ENCODE measurements at regions not wholly inside any gene's neighbourhood (a gene's known extent, or its start where the extent isn't known, plus 50 kb on each side); places are given as distances from the start of the nearest gene placed in this dataset.
"Not testable (repeated sequence)": the region's sequence is repeated elsewhere in the genome, so short reads cannot be mapped to it uniquely, and the experiment has no call there.

DNA sequence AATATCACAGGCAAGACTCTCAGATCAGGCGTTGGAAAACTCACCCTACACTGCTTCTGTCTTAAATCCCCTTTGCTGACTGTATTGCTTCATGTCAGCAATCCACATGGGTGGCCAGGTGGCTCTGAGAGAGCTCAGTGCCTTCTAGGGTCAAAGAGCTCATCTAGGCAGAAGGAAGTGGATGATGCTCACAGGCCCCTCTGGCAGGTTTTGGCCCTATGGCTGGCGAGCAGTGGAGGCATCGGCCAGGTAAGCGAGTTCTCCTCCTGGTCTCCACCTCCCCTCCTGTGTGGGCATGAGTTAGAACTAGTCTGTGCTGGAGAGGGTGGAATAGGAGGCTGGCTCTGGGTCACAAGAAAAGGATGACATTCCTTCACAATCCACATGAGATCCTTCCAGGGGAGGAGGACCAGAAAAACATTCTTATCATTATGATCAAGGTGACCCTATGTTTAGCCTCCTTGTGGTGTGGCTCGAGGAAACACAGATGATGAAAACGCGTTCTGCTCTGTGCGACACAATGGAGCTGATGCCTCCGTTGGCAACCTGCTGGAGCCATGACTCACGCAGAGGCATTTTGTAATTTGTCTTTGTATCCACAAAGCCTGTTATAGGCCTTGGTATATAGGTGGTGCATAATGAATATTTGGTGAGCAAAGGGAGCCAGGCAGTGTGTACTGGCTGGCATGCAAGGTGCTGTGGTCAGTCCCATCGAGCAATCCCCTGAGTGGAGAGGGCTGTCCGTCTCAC is 264.6 kb upstream of the RAB4A start:
- no peak overlapping the region for H3K4me2 ChIP-seq (ENCODE audit: low read length)
- H3K27ac ChIP-seq: no peak overlapping the region
- H3K9ac ChIP-seq: no peak overlapping the region
- TF ChIP-seq, protein P1, sequence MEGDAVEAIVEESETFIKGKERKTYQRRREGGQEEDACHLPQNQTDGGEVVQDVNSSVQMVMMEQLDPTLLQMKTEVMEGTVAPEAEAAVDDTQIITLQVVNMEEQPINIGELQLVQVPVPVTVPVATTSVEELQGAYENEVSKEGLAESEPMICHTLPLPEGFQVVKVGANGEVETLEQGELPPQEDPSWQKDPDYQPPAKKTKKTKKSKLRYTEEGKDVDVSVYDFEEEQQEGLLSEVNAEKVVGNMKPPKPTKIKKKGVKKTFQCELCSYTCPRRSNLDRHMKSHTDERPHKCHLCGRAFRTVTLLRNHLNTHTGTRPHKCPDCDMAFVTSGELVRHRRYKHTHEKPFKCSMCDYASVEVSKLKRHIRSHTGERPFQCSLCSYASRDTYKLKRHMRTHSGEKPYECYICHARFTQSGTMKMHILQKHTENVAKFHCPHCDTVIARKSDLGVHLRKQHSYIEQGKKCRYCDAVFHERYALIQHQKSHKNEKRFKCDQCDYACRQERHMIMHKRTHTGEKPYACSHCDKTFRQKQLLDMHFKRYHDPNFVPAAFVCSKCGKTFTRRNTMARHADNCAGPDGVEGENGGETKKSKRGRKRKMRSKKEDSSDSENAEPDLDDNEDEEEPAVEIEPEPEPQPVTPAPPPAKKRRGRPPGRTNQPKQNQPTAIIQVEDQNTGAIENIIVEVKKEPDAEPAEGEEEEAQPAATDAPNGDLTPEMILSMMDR (IDR thresholded peaks at IDR 0.05): no peak
- H3K9me3 ChIP-seq (ENCODE audit: control insufficient read depth, low read length): no peaks in the 10 kb centered on the region
- no peaks in the 10 kb centered on the region for H3K79me2 ChIP-seq
- H3K4me1 ChIP-seq: no peaks in the 10 kb centered on the region
- H3K36me3 ChIP-seq (ENCODE audit: control insufficient read depth, insufficient read depth, low read length): no peaks in the 10 kb centered on the region
- H3K27me3 ChIP-seq (ENCODE audit: control insufficient read depth, insufficient read depth, low read length): no peaks in the 10 kb centered on the region
- H3K4me3 ChIP-seq (ENCODE audit: low read depth, low read length): no peak overlapping the region
- no peak overlapping the region for H2AFZ ChIP-seq

DNA sequence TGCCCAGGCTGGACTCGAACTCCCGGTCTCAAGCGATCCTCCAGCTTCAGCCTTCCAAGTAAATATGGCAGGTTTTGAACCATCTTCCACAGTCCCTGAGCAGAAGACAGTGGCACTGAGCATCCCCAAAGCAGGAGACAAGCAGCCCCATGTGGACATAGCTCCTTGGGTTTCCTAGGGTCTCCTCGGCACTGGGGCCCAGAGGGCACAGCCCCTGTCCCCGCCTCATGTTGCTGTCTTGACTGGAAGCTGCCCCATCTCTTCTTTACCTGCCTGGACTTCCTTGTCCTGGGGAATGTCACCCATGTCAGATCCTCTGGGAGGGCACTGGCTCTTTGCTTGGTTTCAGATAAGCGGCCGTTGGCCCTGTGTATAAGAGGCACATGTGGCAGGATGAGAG is 263.7 kb upstream of the RAB4A start:
- no peaks in the 10 kb centered on the region for H3K36me3 ChIP-seq (ENCODE audit: control insufficient read depth, insufficient read depth, low read length)
- H3K4me1 ChIP-seq: no peaks in the 10 kb centered on the region
- H3K9me3 ChIP-seq (ENCODE audit: control insufficient read depth, low read length): no peaks in the 10 kb centered on the region
- H3K79me2 ChIP-seq: no peaks in the 10 kb centered on the region
- no peak overlapping the region for H3K4me2 ChIP-seq (ENCODE audit: low read length)
- H3K27me3 ChIP-seq (ENCODE audit: control insufficient read depth, insufficient read depth, low read length): no peaks in the 10 kb centered on the region
- no peak overlapping the region for H3K9ac ChIP-seq
- no peak overlapping the region for H3K27ac ChIP-seq
- H2AFZ ChIP-seq: no peak overlapping the region
- no peak overlapping the region for H3K4me3 ChIP-seq (ENCODE audit: low read depth, low read length)
- TF ChIP-seq, protein P1 (IDR thresholded peaks at IDR 0.05): no peak

DNA sequence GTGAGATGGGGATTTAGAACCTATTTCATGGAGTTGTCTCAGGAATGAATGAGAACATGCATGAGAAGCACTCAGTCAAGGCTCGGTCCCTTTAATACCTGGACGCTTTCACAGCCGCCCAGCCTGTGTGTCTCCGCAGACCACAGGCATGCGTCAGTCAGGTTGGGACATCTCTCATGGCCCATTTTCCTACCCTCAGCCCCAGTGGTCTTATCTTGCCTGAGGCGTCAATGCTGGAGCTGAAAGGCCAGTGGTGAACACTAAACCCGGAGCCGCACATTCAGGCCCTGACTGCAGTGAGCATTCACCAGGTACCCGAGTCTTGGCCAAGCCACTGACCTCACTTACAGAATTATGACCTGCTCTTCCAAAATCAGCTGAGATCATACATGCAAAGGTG is 263.2 kb upstream of the RAB4A start:
- Histone ChIP-seq H3K36me3 (ENCODE audit: control insufficient read depth, insufficient read depth, low read length) (no peaks in the 10 kb centered on the region), H3K27ac (no peak overlapping the region), H3K9me3 (ENCODE audit: control insufficient read depth, low read length) (no peaks in the 10 kb centered on the region), H2AFZ (no peak overlapping the region), H3K27me3 (ENCODE audit: control insufficient read depth, insufficient read depth, low read length) (no peaks in the 10 kb centered on the region), H3K4me2 (ENCODE audit: low read length) (no peak overlapping the region), H3K4me3 (ENCODE audit: low read depth, low read length) (no peak overlapping the region), H3K4me1 (no peaks in the 10 kb centered on the region), H3K79me2 (no peaks in the 10 kb centered on the region), H3K9ac (no peak overlapping the region)
- TF ChIP-seq, protein P1 (IDR thresholded peaks at IDR 0.05): no peak

DNA sequence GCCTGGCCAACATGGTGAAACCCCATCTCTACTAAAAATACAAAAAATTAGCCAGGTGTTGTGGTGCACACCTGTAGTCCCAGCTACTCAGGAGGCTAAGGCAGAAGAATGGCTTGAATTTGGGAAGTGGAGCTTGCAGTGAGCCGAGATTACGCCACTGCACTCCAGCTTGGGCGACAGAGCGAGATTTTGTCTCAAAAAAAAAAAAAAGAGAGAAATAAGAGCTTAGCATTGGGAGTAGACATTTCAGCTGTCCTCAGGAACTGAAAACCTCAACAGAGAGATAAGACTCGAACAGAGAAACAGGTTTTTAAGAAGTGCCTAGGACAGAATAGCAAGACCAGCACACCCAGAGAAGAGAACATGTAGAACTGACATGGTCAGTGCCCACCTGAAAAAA is 262.6 kb upstream of the RAB4A start:
- H3K79me2 ChIP-seq; H3K4me1 ChIP-seq; H3K4me2 ChIP-seq (ENCODE audit: low read length); H3K27ac ChIP-seq; H3K9me3 ChIP-seq (ENCODE audit: control insufficient read depth, low read length); H3K36me3 ChIP-seq (ENCODE audit: control insufficient read depth, insufficient read depth, low read length); H3K4me3 ChIP-seq (ENCODE audit: low read depth, low read length); H3K9ac ChIP-seq; H2AFZ ChIP-seq; H3K27me3 ChIP-seq (ENCODE audit: control insufficient read depth, insufficient read depth, low read length): not testable (repeated sequence)

DNA sequence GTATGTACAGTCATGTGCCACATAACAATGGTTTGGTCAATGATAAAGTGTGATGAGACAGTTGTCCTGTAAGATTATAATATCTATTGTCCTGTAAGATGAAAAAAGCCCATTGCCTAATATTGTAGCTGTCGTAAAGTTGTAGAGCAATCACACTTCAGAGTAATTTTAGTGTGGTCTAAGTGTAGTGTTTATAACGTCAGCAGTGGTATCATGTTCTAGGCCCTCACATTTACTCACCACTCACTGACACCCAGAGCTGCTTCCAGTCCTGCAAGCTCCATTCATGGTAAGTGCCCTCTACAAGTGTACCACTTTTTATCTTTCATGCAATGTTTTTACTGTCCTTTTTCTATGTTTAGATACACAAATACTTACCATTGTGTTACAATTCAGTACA is 259.9 kb upstream of the RAB4A start:
- TF ChIP-seq, protein P1 (IDR thresholded peaks at IDR 0.05): no peak
- H3K36me3 ChIP-seq (ENCODE audit: control insufficient read depth, insufficient read depth, low read length): no peaks in the 10 kb centered on the region
- H3K27ac ChIP-seq: no peak overlapping the region
- H3K4me2 ChIP-seq (ENCODE audit: low read length): no peak overlapping the region
- no peak overlapping the region for H3K9ac ChIP-seq
- H2AFZ ChIP-seq: no peak overlapping the region
- H3K9me3 ChIP-seq (ENCODE audit: control insufficient read depth, low read length): no peaks in the 10 kb centered on the region
- H3K79me2 ChIP-seq: no peaks in the 10 kb centered on the region
- peaks cover 4% of the 10 kb centered on the region for H3K4me1 ChIP-seq
- H3K4me3 ChIP-seq (ENCODE audit: low read depth, low read length): no peak overlapping the region
- no peaks in the 10 kb centered on the region for H3K27me3 ChIP-seq (ENCODE audit: control insufficient read depth, insufficient read depth, low read length)

Measured in parathyroid adenoma (tissue), 2 donors.